GM21717 (cell line): ENCODE measurements at regions not wholly inside any gene's neighbourhood (a gene's known extent, or its start where the extent isn't known, plus 50 kb on each side); places are given as distances from the start of the nearest gene placed in this dataset.
"Not testable (repeated sequence)": the region's sequence is repeated elsewhere in the genome, so short reads cannot be mapped to it uniquely, and the experiment has no call there.

ENCODE experiments used
- ATAC-seq: cut with Tn5 transposase; IDR thresholded peaks from one replicate; pipeline ENCODE4 v1.9.1; 2021; ENCODE audit warnings: mild to moderate bottlenecking, moderate library complexity; ENCODE audit not compliant: unreplicated experiment

GRCh38 chr13:58876473-58876872 is 1244.9 kb downstream of the PCDH17 start:
- no peak for ATAC-seq

GRCh38 chr13:58879114-58879513 is 1247.6 kb downstream of the PCDH17 start:
- no peak for ATAC-seq

GRCh38 chr13:58882516-58882915 is 1251.0 kb downstream of the PCDH17 start:
- ATAC-seq: no peak

- no peak for ATAC-seq
Measured at GRCh38 chr13:58883405-58883804, 1251.9 kb downstream of the PCDH17 start.

GRCh38 chr13:58884353-58885209 is 1253.0 kb downstream of the PCDH17 start:
- ATAC-seq: no peak

- no peak for ATAC-seq
Measured at GRCh38 chr13:58889474-58889873, 1257.9 kb downstream of the PCDH17 start.

GRCh38 chr13:58893396-58893795 is 1261.9 kb downstream of the PCDH17 start:
- ATAC-seq: no peak

GRCh38 chr13:58906329-58907007 is 1257.3 kb downstream of the DIAPH3 start:
- no peak for ATAC-seq

- ATAC-seq: no peak
Measured at GRCh38 chr13:58907347-58907746, 1256.4 kb downstream of the DIAPH3 start.

GRCh38 chr13:58908019-58908679 is 1255.6 kb downstream of the DIAPH3 start:
- peak; percentile 73 for ATAC-seq

- no peak for ATAC-seq
Measured at GRCh38 chr13:58919551-58919950, 1244.2 kb downstream of the DIAPH3 start.

GRCh38 chr13:58921129-58921528 is 1242.6 kb downstream of the DIAPH3 start:
- ATAC-seq: no peak

GRCh38 chr13:58926858-58927257 is 1236.9 kb downstream of the DIAPH3 start:
- no peak for ATAC-seq

- ATAC-seq: no peak
Measured at GRCh38 chr13:58933475-58933874, 1230.3 kb downstream of the DIAPH3 start.

- ATAC-seq: no peak
Measured at GRCh38 chr13:58935689-58936088, 1228.0 kb downstream of the DIAPH3 start.

- no peak for ATAC-seq
Measured at GRCh38 chr13:58946274-58946673, 1217.5 kb downstream of the DIAPH3 start.

GRCh38 chr13:58949646-58950045 is 1214.1 kb downstream of the DIAPH3 start:
- ATAC-seq: no peak

- ATAC-seq: no peak
Measured at GRCh38 chr13:58950911-58951310, 1212.8 kb downstream of the DIAPH3 start.

GRCh38 chr13:58953638-58954037 is 1210.1 kb downstream of the DIAPH3 start:
- peak; percentile 94 for ATAC-seq

- peak; percentile 54 for ATAC-seq
Measured at GRCh38 chr13:58955546-58956385, 1208.0 kb downstream of the DIAPH3 start.

GRCh38 chr13:58958097-58958496 is 1205.6 kb downstream of the DIAPH3 start:
- ATAC-seq: not testable (repeated sequence)
